Smooth muscle cell (in vitro differentiated cells): ENCODE measurements at regions not wholly inside any gene's neighbourhood (a gene's known extent, or its start where the extent isn't known, plus 50 kb on each side); places are given as distances from the start of the nearest gene placed in this dataset.

ENCODE experiments used
- DNase-seq: peaks from one replicate; lab custom pipeline; 2025; ENCODE audit not compliant: unreplicated experiment; lab: John Stamatoyannopoulos, UW
- H2AFZ ChIP-seq: fragments of 200-600 bp; sonication (generic); 2 replicates; pipeline ENCODE4 v1.6.0; 2016; ENCODE audit warnings: antibody characterized with exemption, low read depth, mild to moderate bottlenecking
- H3F3A ChIP-seq: fragments of 200-600 bp; sonication (generic); 2 replicates; pipeline ENCODE4 v1.6.0; 2017; ENCODE audit warnings: antibody characterized with exemption, low read depth
- H3K27ac ChIP-seq: fragments of 200-600 bp; sonication (generic); 2 replicates; pipeline ENCODE4 v1.5.1; 2016; ENCODE audit warnings: low read depth, mild to moderate bottlenecking
- H3K27me3 ChIP-seq: fragments of 200-600 bp; sonication (generic); 2 replicates; pipeline ENCODE4 v1.6.1; 2016; ENCODE audit warnings: low read depth, mild to moderate bottlenecking
- H3K36me3 ChIP-seq: fragments of 200-600 bp; sonication (generic); 2 replicates; pipeline ENCODE4 v1.5.1; 2016; ENCODE audit warnings: low read depth
- H3K4me1 ChIP-seq: fragments of 200-600 bp; sonication (generic); 2 replicates; pipeline ENCODE4 v1.5.1; 2016; ENCODE audit warnings: low read depth
- H3K4me2 ChIP-seq: fragments of 200-600 bp; sonication (generic); 2 replicates; pipeline ENCODE4 v1.6.0; 2016; ENCODE audit warnings: mild to moderate bottlenecking
- H3K4me3 ChIP-seq: fragments of 200-600 bp; sonication (generic); 2 replicates; pipeline ENCODE4 v1.5.1; 2016; ENCODE audit warnings: mild to moderate bottlenecking
- H3K79me2 ChIP-seq: fragments of 200-600 bp; sonication (generic); 2 replicates; pipeline ENCODE4 v1.6.0; 2016; ENCODE audit warnings: low read depth, mild to moderate bottlenecking
- H3K9ac ChIP-seq: fragments of 200-600 bp; sonication (generic); 2 replicates; pipeline ENCODE4 v1.6.0; 2016; ENCODE audit warnings: low read depth
- H3K9me3 ChIP-seq: fragments of 200-600 bp; sonication (generic); replicated peaks from 2 replicates; pipeline ENCODE4 v1.5.1; 2016; ENCODE audit warnings: low read depth
- H4K20me1 ChIP-seq: fragments of 200-600 bp; sonication (generic); 2 replicates; pipeline ENCODE4 v1.6.0; 2016; ENCODE audit warnings: low read depth
- CTCF ChIP-seq: fragments of 200-600 bp; sonication (generic); IDR thresholded peaks from 2 replicates; pipeline ENCODE4 v1.5.1; 2017; ENCODE audit warnings: borderline replicate concordance, mild to moderate bottlenecking, antibody characterized with exemption; ENCODE audit not compliant: insufficient read depth, poor library complexity, severe bottlenecking
- WGBS: methylation state at CpG from one replicate; pipeline ENCODE4 v1.1.7; 2016; ENCODE audit warnings: low lambda C conversion rate; 5-methylcytosine and 5-hydroxymethylcytosine counted together

GRCh38 chr1:98471633-98472032, 189.9 kb upstream of the SNX7 start:
- Histone ChIP-seq H4K20me1 (no peaks in the 10 kb centered on the region), H3K27me3 (no peaks in the 10 kb centered on the region), H3K9me3 (no peaks in the 10 kb centered on the region), H3F3A (no peaks in the 10 kb centered on the region), H3K4me3 (no peak overlapping the region), H3K4me1 (no peaks in the 10 kb centered on the region), H3K27ac (no peak overlapping the region), H3K4me2 (no peak overlapping the region), H2AFZ (no peak overlapping the region), H3K9ac (no peak overlapping the region), H3K36me3 (no peaks in the 10 kb centered on the region), H3K79me2 (no peaks in the 10 kb centered on the region)
- TF ChIP-seq CTCF, result no peak
- DNase-seq, result no peak
- WGBS, result 95% methylated on average over 4 of the region's 4 CpGs

GRCh38 chr1:98468111-98468717, 193.3 kb upstream of the SNX7 start:
- Histone ChIP-seq H2AFZ (peak overlapping the region; percentile 96), H3K9ac (no peak overlapping the region), H3K27ac (no peak overlapping the region), H4K20me1 (no peaks in the 10 kb centered on the region), H3K4me2 (peak overlapping the region; percentile 88), H3K36me3 (no peaks in the 10 kb centered on the region), H3K4me3 (peak overlapping the region; percentile 37), H3K4me1 (no peaks in the 10 kb centered on the region), H3K27me3 (no peaks in the 10 kb centered on the region), H3K79me2 (no peaks in the 10 kb centered on the region), H3F3A (no peaks in the 10 kb centered on the region), H3K9me3 (no peaks in the 10 kb centered on the region)
- peak; percentile 94 for TF ChIP-seq CTCF
- WGBS, result 20% methylated on average over 2 of the region's 2 CpGs
- no peak for DNase-seq

GRCh38 chr1:98467586-98467985, 193.9 kb upstream of the SNX7 start:
- Histone ChIP-seq H3K4me1 (no peaks in the 10 kb centered on the region), H3K27me3 (no peaks in the 10 kb centered on the region), H3K36me3 (no peaks in the 10 kb centered on the region), H3K9ac (no peak overlapping the region), H3K4me3 (peak overlapping the region; percentile 37), H2AFZ (peak overlapping the region; percentile 96), H3K9me3 (no peaks in the 10 kb centered on the region), H3K4me2 (peak overlapping the region; percentile 88), H4K20me1 (no peaks in the 10 kb centered on the region), H3K27ac (no peak overlapping the region), H3F3A (no peaks in the 10 kb centered on the region), H3K79me2 (no peaks in the 10 kb centered on the region)
- 49% methylated on average over 4 of the region's 4 CpGs for WGBS
- DNase-seq, result no peak
- no peak for TF ChIP-seq CTCF

GRCh38 chr1:98467122-98467521, 194.4 kb upstream of the SNX7 start:
- Histone ChIP-seq H3K36me3 (no peaks in the 10 kb centered on the region), H3K27me3 (no peaks in the 10 kb centered on the region), H3F3A (no peaks in the 10 kb centered on the region), H3K9ac (no peak overlapping the region), H2AFZ (peak overlapping the region; percentile 96), H3K27ac (no peak overlapping the region), H3K4me2 (no peak overlapping the region), H3K9me3 (no peaks in the 10 kb centered on the region), H4K20me1 (no peaks in the 10 kb centered on the region), H3K79me2 (no peaks in the 10 kb centered on the region), H3K4me1 (no peaks in the 10 kb centered on the region), H3K4me3 (no peak overlapping the region)
- no peak for TF ChIP-seq CTCF
- DNase-seq, result no peak
